Mammary epithelial cell (primary cell): ENCODE measurements at regions not wholly inside any gene's neighbourhood (a gene's known extent, or its start where the extent isn't known, plus 50 kb on each side); places are given as distances from the start of the nearest gene placed in this dataset.

ENCODE experiments used
- CTCF ChIP-seq, 2 donors: IDR thresholded peaks in 1 of 2; conservative IDR thresholded peaks in 1 of 2; 2 replicates each; pipeline ENCODE4 v1.5.1; 2011 to 2012; ENCODE audit warnings: inconsistent platforms in 2 of 2, low read length in 2 of 2, mild to moderate bottlenecking in 2 of 2, control low read depth in 1 of 2, low read depth in 1 of 2; ENCODE audit not compliant: insufficient read depth in 1 of 2; ENCODE audit errors: extremely low read depth in 1 of 2
- EZH2 ChIP-seq: IDR thresholded peaks from 2 replicates; pipeline ENCODE4 v1.6.1; 2012; ENCODE audit warnings: low read length, inconsistent platforms, borderline replicate concordance

DNA sequence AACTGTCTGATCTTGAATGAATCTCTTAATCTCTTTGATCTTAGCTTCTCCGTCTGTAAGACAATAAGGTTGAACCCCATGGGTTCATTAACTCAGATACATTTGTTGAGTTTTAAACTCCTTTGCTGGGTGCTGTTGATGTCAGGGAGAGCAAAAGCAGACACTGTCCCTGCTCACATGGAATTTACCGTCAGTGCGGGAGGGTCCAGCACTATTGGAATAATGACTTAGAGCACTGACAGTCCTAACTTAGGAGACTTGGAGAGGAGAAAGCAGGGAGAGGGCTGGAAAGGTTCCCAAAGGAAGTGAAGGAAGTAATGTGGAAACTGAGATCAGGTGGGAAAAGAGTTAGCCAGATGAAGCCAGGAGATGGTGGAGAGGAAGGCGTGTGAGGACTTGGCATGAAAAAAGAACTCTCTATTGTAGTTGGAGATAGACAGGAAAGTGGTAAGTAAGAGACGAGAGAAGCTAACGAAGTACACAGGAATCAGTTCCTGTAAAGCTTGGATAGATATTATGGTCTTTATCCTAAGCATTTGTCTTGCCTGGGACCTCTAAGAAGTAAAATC lies 141.4 kb upstream of the SERTAD2 start:
- no peak for TF ChIP-seq EZH2
- TF ChIP-seq CTCF (conservative IDR thresholded peaks at IDR 0.05 in 1 of 2, IDR thresholded peaks at IDR 0.05 in 1 of 2; ENCODE audit: extremely low read depth in 1 of 2, insufficient read depth in 1 of 2, low read depth in 1 of 2, low read length in 2 of 2), result no peak
